NCI-H2029 treated with DMSO at 0.1 percent for 48 hours (cell line): ENCODE measurements at regions not wholly inside any gene's neighbourhood (a gene's known extent, or its start where the extent isn't known, plus 50 kb on each side); places are given as distances from the start of the nearest gene placed in this dataset.
"Not testable (repeated sequence)": the region's sequence is repeated elsewhere in the genome, so short reads cannot be mapped to it uniquely, and the experiment has no call there.

ENCODE experiments used
- DNase-seq: peaks from one replicate; lab custom pipeline; 2025; lab: John Stamatoyannopoulos, UW

- no peak for DNase-seq
Measured at GRCh38 chr1:37161171-37161570, 126.9 kb upstream of the GRIK3 start.

- no peak for DNase-seq
Measured at GRCh38 chr1:37162059-37162458, 127.7 kb upstream of the GRIK3 start.

GRCh38 chr1:37166005-37166404 lies 131.7 kb upstream of the GRIK3 start:
- DNase-seq = no peak

- DNase-seq = peak; percentile 78
Measured at GRCh38 chr1:37167479-37167878, 133.2 kb upstream of the GRIK3 start.

- no peak for DNase-seq
Measured at GRCh38 chr1:37169241-37169640, 134.9 kb upstream of the GRIK3 start.

GRCh38 chr1:37169743-37170275 lies 135.5 kb upstream of the GRIK3 start:
- DNase-seq = no peak

GRCh38 chr1:37171691-37172090 lies 137.4 kb upstream of the GRIK3 start:
- no peak for DNase-seq

- DNase-seq = no peak
Measured at GRCh38 chr1:37174341-37174740, 140.0 kb upstream of the GRIK3 start.

GRCh38 chr1:37174876-37175275 lies 140.6 kb upstream of the GRIK3 start:
- DNase-seq = no peak

- no peak for DNase-seq
Measured at GRCh38 chr1:37175666-37176215, 141.4 kb upstream of the GRIK3 start.

- no peak for DNase-seq
Measured at GRCh38 chr1:37176269-37176668, 142.0 kb upstream of the GRIK3 start.

- DNase-seq = peak; percentile 66
Measured at GRCh38 chr1:37177230-37177864, 143.0 kb upstream of the GRIK3 start.

- no peak for DNase-seq
Measured at GRCh38 chr1:37181425-37181824, 147.1 kb upstream of the GRIK3 start.

GRCh38 chr1:37184789-37185188 lies 150.5 kb upstream of the GRIK3 start:
- DNase-seq = no peak

GRCh38 chr1:37186246-37186756 lies 152.0 kb upstream of the GRIK3 start:
- DNase-seq = peak; percentile 99

- peak; percentile 87 for DNase-seq
Measured at GRCh38 chr1:37189111-37189510, 154.8 kb upstream of the GRIK3 start.

GRCh38 chr1:37197411-37197810 lies 163.1 kb upstream of the GRIK3 start:
- DNase-seq = no peak

- not testable (repeated sequence) for DNase-seq
Measured at GRCh38 chr1:37214305-37214704, 180.0 kb upstream of the GRIK3 start.

- no peak for DNase-seq
Measured at GRCh38 chr1:37233606-37234005, 199.3 kb upstream of the GRIK3 start.

- no peak for DNase-seq
Measured at GRCh38 chr1:37234941-37235418, 200.7 kb upstream of the GRIK3 start.

- DNase-seq = no peak
Measured at GRCh38 chr1:37237948-37238347, 203.6 kb upstream of the GRIK3 start.

GRCh38 chr1:37238364-37239224 lies 204.3 kb upstream of the GRIK3 start:
- peak; percentile 60 for DNase-seq
